C4-2B (cell line): ENCODE measurements at regions not wholly inside any gene's neighbourhood (a gene's known extent, or its start where the extent isn't known, plus 50 kb on each side); places are given as distances from the start of the nearest gene placed in this dataset.

Experiments
- CTCF ChIP-seq: fragments of 450-650 bp; conservative IDR thresholded peaks from 2 replicates; pipeline ENCODE4 v1.5.1; 2017; ENCODE audit warnings: mild to moderate bottlenecking
- ZFX ChIP-seq: fragments of 450-650 bp; IDR thresholded peaks from 2 replicates; pipeline ENCODE4 v1.6.1; 2017

GRCh38 chr7:15086131-15086611 lies 183.6 kb upstream of the DGKB start:
- TF ChIP-seq CTCF: no peak
- no peak for TF ChIP-seq ZFX
